ENCODE measurements at regions not wholly inside any gene's neighbourhood (a gene's known extent, or its start where the extent isn't known, plus 50 kb on each side); places are given as distances from the start of the nearest gene placed in this dataset.

DNA sequence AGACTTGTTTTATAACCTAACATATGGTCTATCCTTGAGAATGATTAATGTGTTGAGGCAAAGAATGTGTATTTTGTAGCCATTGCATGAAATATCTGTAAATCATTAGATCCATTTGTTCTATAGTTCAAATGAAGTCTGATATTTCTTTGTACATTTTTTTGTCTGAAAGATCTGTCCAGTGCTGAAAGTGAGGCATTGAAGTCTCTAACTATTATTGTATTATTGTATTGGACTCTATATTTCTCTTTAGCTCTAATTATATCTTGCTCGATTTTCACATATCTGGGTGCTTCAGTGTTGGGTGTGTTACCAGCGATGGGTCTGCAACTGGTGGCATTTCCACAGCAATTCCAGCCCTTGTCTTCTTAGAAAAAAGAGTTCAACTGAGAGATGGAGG is 76.0 kb downstream of the PBDC1 start:
- TF ChIP-seq, protein P1, sequence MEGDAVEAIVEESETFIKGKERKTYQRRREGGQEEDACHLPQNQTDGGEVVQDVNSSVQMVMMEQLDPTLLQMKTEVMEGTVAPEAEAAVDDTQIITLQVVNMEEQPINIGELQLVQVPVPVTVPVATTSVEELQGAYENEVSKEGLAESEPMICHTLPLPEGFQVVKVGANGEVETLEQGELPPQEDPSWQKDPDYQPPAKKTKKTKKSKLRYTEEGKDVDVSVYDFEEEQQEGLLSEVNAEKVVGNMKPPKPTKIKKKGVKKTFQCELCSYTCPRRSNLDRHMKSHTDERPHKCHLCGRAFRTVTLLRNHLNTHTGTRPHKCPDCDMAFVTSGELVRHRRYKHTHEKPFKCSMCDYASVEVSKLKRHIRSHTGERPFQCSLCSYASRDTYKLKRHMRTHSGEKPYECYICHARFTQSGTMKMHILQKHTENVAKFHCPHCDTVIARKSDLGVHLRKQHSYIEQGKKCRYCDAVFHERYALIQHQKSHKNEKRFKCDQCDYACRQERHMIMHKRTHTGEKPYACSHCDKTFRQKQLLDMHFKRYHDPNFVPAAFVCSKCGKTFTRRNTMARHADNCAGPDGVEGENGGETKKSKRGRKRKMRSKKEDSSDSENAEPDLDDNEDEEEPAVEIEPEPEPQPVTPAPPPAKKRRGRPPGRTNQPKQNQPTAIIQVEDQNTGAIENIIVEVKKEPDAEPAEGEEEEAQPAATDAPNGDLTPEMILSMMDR (conservative IDR thresholded peaks at IDR 0.05 in 1 of 2, IDR thresholded peaks at IDR 0.05 in 1 of 2; ENCODE audit: extremely low read depth in 1 of 2, insufficient read depth in 1 of 2, low read depth in 1 of 2, low read length in 2 of 2): no peak
- no peak for TF ChIP-seq EZH2 (IDR thresholded peaks at IDR 0.05; ENCODE audit: borderline replicate concordance, low read length)
